Retinal pigment epithelial cell (primary cell): ENCODE measurements at regions not wholly inside any gene's neighbourhood (a gene's known extent, or its start where the extent isn't known, plus 50 kb on each side); places are given as distances from the start of the nearest gene placed in this dataset.

Source experiments
- DNase-seq: peaks from one replicate; pipeline ENCODE4 v3.0.0-alpha.2; 2010; ENCODE audit warnings: low read depth
- H3K4me3 ChIP-seq: 2 replicates; pipeline ENCODE4 v1.5.1; 2011; ENCODE audit warnings: mild to moderate bottlenecking, low read length, control low read depth, moderate library complexity
- CTCF ChIP-seq: conservative IDR thresholded peaks from 2 replicates; pipeline ENCODE4 v1.5.1; 2011; ENCODE audit warnings: low read depth, low read length, control low read depth, inconsistent platforms

- H3K4me3 ChIP-seq: no peak overlapping the region
- DNase-seq: no peak
- no peak for TF ChIP-seq CTCF
Measured at GRCh38 chr18:51545446-51545845, 348.0 kb upstream of the MEX3C start.

GRCh38 chr18:51559198-51559901 lies 361.9 kb upstream of the MEX3C start:
- TF ChIP-seq CTCF: no peak
- no peak for DNase-seq
- H3K4me3 ChIP-seq: no peak overlapping the region

GRCh38 chr18:51559902-51560287 lies 362.4 kb upstream of the MEX3C start:
- no peak overlapping the region for H3K4me3 ChIP-seq
- DNase-seq: no peak
- TF ChIP-seq CTCF: no peak

- no peak for DNase-seq
- TF ChIP-seq CTCF: no peak
- no peak overlapping the region for H3K4me3 ChIP-seq
Measured at GRCh38 chr18:51561821-51562220, 364.3 kb upstream of the MEX3C start.

GRCh38 chr18:51562866-51563265 lies 365.4 kb upstream of the MEX3C start:
- TF ChIP-seq CTCF: no peak
- H3K4me3 ChIP-seq: no peak overlapping the region
- DNase-seq: no peak

GRCh38 chr18:51563396-51563795 lies 365.9 kb upstream of the MEX3C start:
- no peak for TF ChIP-seq CTCF
- H3K4me3 ChIP-seq: no peak overlapping the region
- no peak for DNase-seq

GRCh38 chr18:51568151-51568550 lies 370.7 kb upstream of the MEX3C start:
- no peak for DNase-seq
- no peak overlapping the region for H3K4me3 ChIP-seq
- no peak for TF ChIP-seq CTCF
